Neural cell (in vitro differentiated cells): ENCODE measurements at regions not wholly inside any gene's neighbourhood (a gene's known extent, or its start where the extent isn't known, plus 50 kb on each side); places are given as distances from the start of the nearest gene placed in this dataset.

Source experiments
- MXI1 ChIP-seq: fragments of 450-650 bp; conservative IDR thresholded peaks from 2 replicates; pipeline ENCODE4 v1.6.1; 2014; ENCODE audit warnings: antibody characterized with exemption, mild to moderate bottlenecking; ENCODE audit not compliant: poor library complexity, severe bottlenecking
- POLR2AphosphoS5 ChIP-seq: IDR thresholded peaks from 2 replicates; pipeline ENCODE4 v1.6.1; 2012
- TF ChIP-seq, protein P1 (sequence below): IDR thresholded peaks from 2 replicates; pipeline ENCODE4 v1.6.1; 2012; ENCODE audit warnings: borderline replicate concordance
- TF ChIP-seq, protein P2 (sequence below): fragments of 450-650 bp; IDR thresholded peaks from 2 replicates; pipeline ENCODE4 v1.5.1; 2014; ENCODE audit warnings: antibody characterized with exemption, mild to moderate bottlenecking, moderate library complexity; ENCODE audit not compliant: poor library complexity, severe bottlenecking

DNA sequence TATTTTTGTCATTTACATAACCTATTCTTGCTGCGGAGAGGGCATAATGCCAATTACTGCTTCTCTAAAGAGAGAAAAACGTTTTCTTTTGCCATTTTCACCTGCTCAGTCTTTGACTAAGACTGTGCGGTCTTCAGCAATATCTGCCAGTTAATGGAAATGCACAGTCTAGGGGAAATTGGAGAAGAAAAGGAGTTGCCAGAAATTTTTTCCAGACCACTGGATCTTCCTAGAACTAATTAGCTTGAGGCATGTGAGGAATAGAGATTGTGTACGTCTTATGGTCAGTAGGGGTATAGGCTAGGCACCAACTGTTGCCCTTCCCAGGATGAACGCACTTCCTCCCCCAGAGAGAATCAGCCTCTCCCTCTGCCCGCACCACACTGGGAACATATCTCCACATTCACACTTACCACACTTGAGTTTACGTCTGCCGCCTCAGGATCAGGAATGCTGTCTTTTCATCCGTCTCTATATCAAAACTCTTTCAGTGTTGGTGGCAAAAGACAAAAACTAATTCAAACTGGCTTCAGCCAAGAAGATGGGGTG lies 67.9 kb upstream of the E2F3 start:
- TF ChIP-seq MXI1 (no peak), POLR2AphosphoS5 (no peak)
- TF ChIP-seq, protein P1, sequence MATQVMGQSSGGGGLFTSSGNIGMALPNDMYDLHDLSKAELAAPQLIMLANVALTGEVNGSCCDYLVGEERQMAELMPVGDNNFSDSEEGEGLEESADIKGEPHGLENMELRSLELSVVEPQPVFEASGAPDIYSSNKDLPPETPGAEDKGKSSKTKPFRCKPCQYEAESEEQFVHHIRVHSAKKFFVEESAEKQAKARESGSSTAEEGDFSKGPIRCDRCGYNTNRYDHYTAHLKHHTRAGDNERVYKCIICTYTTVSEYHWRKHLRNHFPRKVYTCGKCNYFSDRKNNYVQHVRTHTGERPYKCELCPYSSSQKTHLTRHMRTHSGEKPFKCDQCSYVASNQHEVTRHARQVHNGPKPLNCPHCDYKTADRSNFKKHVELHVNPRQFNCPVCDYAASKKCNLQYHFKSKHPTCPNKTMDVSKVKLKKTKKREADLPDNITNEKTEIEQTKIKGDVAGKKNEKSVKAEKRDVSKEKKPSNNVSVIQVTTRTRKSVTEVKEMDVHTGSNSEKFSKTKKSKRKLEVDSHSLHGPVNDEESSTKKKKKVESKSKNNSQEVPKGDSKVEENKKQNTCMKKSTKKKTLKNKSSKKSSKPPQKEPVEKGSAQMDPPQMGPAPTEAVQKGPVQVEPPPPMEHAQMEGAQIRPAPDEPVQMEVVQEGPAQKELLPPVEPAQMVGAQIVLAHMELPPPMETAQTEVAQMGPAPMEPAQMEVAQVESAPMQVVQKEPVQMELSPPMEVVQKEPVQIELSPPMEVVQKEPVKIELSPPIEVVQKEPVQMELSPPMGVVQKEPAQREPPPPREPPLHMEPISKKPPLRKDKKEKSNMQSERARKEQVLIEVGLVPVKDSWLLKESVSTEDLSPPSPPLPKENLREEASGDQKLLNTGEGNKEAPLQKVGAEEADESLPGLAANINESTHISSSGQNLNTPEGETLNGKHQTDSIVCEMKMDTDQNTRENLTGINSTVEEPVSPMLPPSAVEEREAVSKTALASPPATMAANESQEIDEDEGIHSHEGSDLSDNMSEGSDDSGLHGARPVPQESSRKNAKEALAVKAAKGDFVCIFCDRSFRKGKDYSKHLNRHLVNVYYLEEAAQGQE, result no peak
- TF ChIP-seq, protein P2, sequence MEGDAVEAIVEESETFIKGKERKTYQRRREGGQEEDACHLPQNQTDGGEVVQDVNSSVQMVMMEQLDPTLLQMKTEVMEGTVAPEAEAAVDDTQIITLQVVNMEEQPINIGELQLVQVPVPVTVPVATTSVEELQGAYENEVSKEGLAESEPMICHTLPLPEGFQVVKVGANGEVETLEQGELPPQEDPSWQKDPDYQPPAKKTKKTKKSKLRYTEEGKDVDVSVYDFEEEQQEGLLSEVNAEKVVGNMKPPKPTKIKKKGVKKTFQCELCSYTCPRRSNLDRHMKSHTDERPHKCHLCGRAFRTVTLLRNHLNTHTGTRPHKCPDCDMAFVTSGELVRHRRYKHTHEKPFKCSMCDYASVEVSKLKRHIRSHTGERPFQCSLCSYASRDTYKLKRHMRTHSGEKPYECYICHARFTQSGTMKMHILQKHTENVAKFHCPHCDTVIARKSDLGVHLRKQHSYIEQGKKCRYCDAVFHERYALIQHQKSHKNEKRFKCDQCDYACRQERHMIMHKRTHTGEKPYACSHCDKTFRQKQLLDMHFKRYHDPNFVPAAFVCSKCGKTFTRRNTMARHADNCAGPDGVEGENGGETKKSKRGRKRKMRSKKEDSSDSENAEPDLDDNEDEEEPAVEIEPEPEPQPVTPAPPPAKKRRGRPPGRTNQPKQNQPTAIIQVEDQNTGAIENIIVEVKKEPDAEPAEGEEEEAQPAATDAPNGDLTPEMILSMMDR, result no peak
